Activated T-helper 1 cell treated with Interleukin-2 at 50 U/mL for 16 hours (primary cell): ENCODE measurements at regions not wholly inside any gene's neighbourhood (a gene's known extent, or its start where the extent isn't known, plus 50 kb on each side); places are given as distances from the start of the nearest gene placed in this dataset.

Source experiments
- DNase-seq: peaks from one replicate; pipeline ENCODE4 v3.0.0-alpha.2; 2020; ENCODE audit warnings: low read depth

- no peak for DNase-seq
These were observed 235.6 kb upstream of the HS6ST1 start for GRCh38 chr2:128554151-128554769.

GRCh38 chr2:128555433-128555832 is 236.8 kb upstream of the HS6ST1 start:
- DNase-seq = no peak

GRCh38 chr2:128556089-128556488 is 237.4 kb upstream of the HS6ST1 start:
- DNase-seq = no peak

- DNase-seq = no peak
These were observed 238.0 kb upstream of the HS6ST1 start for GRCh38 chr2:128556633-128557032.

- DNase-seq = no peak
These were observed 238.4 kb upstream of the HS6ST1 start for GRCh38 chr2:128557069-128557468.

- DNase-seq = no peak
These were observed 239.2 kb upstream of the HS6ST1 start for GRCh38 chr2:128557831-128558241.

- no peak for DNase-seq
These were observed 239.8 kb upstream of the HS6ST1 start for GRCh38 chr2:128558441-128558840.

GRCh38 chr2:128558895-128559532 is 240.3 kb upstream of the HS6ST1 start:
- no peak for DNase-seq

- DNase-seq = no peak
These were observed 241.2 kb upstream of the HS6ST1 start for GRCh38 chr2:128559533-128560515.

GRCh38 chr2:128560718-128561117 is 242.1 kb upstream of the HS6ST1 start:
- no peak for DNase-seq

GRCh38 chr2:128562471-128563347 is 244.0 kb upstream of the HS6ST1 start:
- no peak for DNase-seq

- no peak for DNase-seq
These were observed 244.7 kb upstream of the HS6ST1 start for GRCh38 chr2:128563348-128563687.

- DNase-seq = no peak
These were observed 245.5 kb upstream of the HS6ST1 start for GRCh38 chr2:128564131-128564530.

- no peak for DNase-seq
These were observed 245.9 kb upstream of the HS6ST1 start for GRCh38 chr2:128564551-128564950.

- DNase-seq = no peak
These were observed 246.8 kb upstream of the HS6ST1 start for GRCh38 chr2:128565441-128565840.

GRCh38 chr2:128566671-128567070 is 248.0 kb upstream of the HS6ST1 start:
- DNase-seq = no peak

- DNase-seq = no peak
These were observed 249.4 kb upstream of the HS6ST1 start for GRCh38 chr2:128568106-128568505.

GRCh38 chr2:128573116-128573515 is 254.4 kb upstream of the HS6ST1 start:
- no peak for DNase-seq

GRCh38 chr2:128573531-128573930 is 254.9 kb upstream of the HS6ST1 start:
- no peak for DNase-seq

- DNase-seq = no peak
These were observed 258.7 kb upstream of the HS6ST1 start for GRCh38 chr2:128577141-128577930.
